Hepatocyte (in vitro differentiated cells): ENCODE measurements at regions not wholly inside any gene's neighbourhood (a gene's known extent, or its start where the extent isn't known, plus 50 kb on each side); places are given as distances from the start of the nearest gene placed in this dataset.

Experiments
- DNase-seq: peaks from one replicate; pipeline ENCODE4 v3.0.0-alpha.2; 2016; ENCODE audit warnings: low spot score
- H2AFZ ChIP-seq: fragments of 200-600 bp; sonication (generic); 2 replicates; pipeline ENCODE4 v1.6.0; 2016; ENCODE audit warnings: antibody characterized with exemption, mild to moderate bottlenecking
- H3K27ac ChIP-seq: fragments of 200-600 bp; sonication (generic); 2 replicates; pipeline ENCODE4 v1.5.1; 2016; ENCODE audit warnings: mild to moderate bottlenecking
- H3K27me3 ChIP-seq: fragments of 200-600 bp; sonication (generic); 2 replicates; pipeline ENCODE4 v1.6.1; 2016
- H3K36me3 ChIP-seq: fragments of 200-600 bp; sonication (generic); replicated peaks from 2 replicates; pipeline ENCODE4 v1.5.1; 2016; ENCODE audit warnings: low read depth; ENCODE audit not compliant: insufficient read depth
- H3K4me1 ChIP-seq: fragments of 200-600 bp; sonication (generic); 2 replicates; pipeline ENCODE4 v1.5.1; 2016; ENCODE audit warnings: mild to moderate bottlenecking, moderate library complexity; ENCODE audit not compliant: insufficient read depth
- H3K4me2 ChIP-seq: fragments of 200-600 bp; sonication (generic); 2 replicates; pipeline ENCODE4 v1.6.0; 2016
- H3K4me3 ChIP-seq: fragments of 200-600 bp; sonication (generic); 2 replicates; pipeline ENCODE4 v1.5.1; 2016; ENCODE audit warnings: mild to moderate bottlenecking
- H3K79me2 ChIP-seq: fragments of 200-600 bp; sonication (generic); 2 replicates; pipeline ENCODE4 v1.6.0; 2017; ENCODE audit warnings: mild to moderate bottlenecking
- H3K9me2 ChIP-seq: fragments of 200-600 bp; sonication (generic); replicated peaks from 2 replicates; pipeline ENCODE4 v1.6.0; 2017; ENCODE audit warnings: mild to moderate bottlenecking; ENCODE audit not compliant: insufficient read depth
- H3K9me3 ChIP-seq: fragments of 200-600 bp; sonication (generic); 2 replicates; pipeline ENCODE4 v1.5.1; 2016; ENCODE audit warnings: low read depth, mild to moderate bottlenecking
- H4K20me1 ChIP-seq: fragments of 200-600 bp; sonication (generic); 2 replicates; pipeline ENCODE4 v1.6.0; 2016; ENCODE audit warnings: mild to moderate bottlenecking; ENCODE audit not compliant: insufficient read depth, poor library complexity, severe bottlenecking
- CTCF ChIP-seq: fragments of 200-600 bp; sonication (generic); IDR thresholded peaks from 2 replicates; pipeline ENCODE4 v1.5.1; 2016; ENCODE audit warnings: antibody characterized with exemption, mild to moderate bottlenecking; ENCODE audit not compliant: poor library complexity
- EZH2 ChIP-seq: fragments of 200-600 bp; sonication (generic); IDR thresholded peaks from 2 replicates; pipeline ENCODE4 v1.6.1; 2016; ENCODE audit warnings: antibody characterized with exemption, mild to moderate bottlenecking, borderline replicate concordance
- EZH2phosphoT487 ChIP-seq: fragments of 200-600 bp; sonication (generic); IDR thresholded peaks from one replicate; pipeline ENCODE4 v1.6.1; 2018; ENCODE audit warnings: antibody characterized with exemption, mild to moderate bottlenecking, low read depth, moderate library complexity; ENCODE audit not compliant: unreplicated experiment, severe bottlenecking
- WGBS: methylation state at CpG from one replicate; pipeline ENCODE4 v1.1.6; 2016; ENCODE audit warnings: low lambda C conversion rate; ENCODE audit errors: missing lambda C conversion rate; 5-methylcytosine and 5-hydroxymethylcytosine counted together

- H3K9me3 ChIP-seq: no peaks in the 10 kb centered on the region
- no peak overlapping the region for H3K27ac ChIP-seq
- H3K4me3 ChIP-seq: no peak overlapping the region
- TF ChIP-seq CTCF (no peak), EZH2phosphoT487 (no peak), EZH2 (no peak)
- no peaks in the 10 kb centered on the region for H3K79me2 ChIP-seq
- no peaks in the 10 kb centered on the region for H3K27me3 ChIP-seq
- no peaks in the 10 kb centered on the region for H4K20me1 ChIP-seq
- H2AFZ ChIP-seq: no peak overlapping the region
- no peaks in the 10 kb centered on the region for H3K36me3 ChIP-seq
- no peak for DNase-seq
- no peak overlapping the region for H3K4me2 ChIP-seq
- H3K9me2 ChIP-seq: no peaks in the 10 kb centered on the region
- no peaks in the 10 kb centered on the region for H3K4me1 ChIP-seq
Measured at GRCh38 chr10:28157379-28157778, 145.5 kb downstream of the MPP7 start.

- 43% methylated on average over 1 of the region's 1 CpG for WGBS
- Histone ChIP-seq H3K27ac (no peak overlapping the region), H3K4me3 (no peak overlapping the region), H3K9me3 (no peaks in the 10 kb centered on the region), H2AFZ (no peak overlapping the region), H3K4me2 (no peak overlapping the region), H3K27me3 (no peaks in the 10 kb centered on the region), H3K36me3 (no peaks in the 10 kb centered on the region), H3K4me1 (no peaks in the 10 kb centered on the region), H3K9me2 (no peaks in the 10 kb centered on the region), H4K20me1 (no peaks in the 10 kb centered on the region), H3K79me2 (no peaks in the 10 kb centered on the region)
- DNase-seq: no peak
- TF ChIP-seq EZH2phosphoT487: no peak
- TF ChIP-seq CTCF: no peak
- TF ChIP-seq EZH2: no peak
Measured at GRCh38 chr10:28155726-28156125, 147.1 kb downstream of the MPP7 start.

GRCh38 chr10:28151636-28152035, 151.2 kb downstream of the MPP7 start:
- no peak for TF ChIP-seq EZH2phosphoT487
- TF ChIP-seq CTCF: no peak
- TF ChIP-seq EZH2: no peak

DNA sequence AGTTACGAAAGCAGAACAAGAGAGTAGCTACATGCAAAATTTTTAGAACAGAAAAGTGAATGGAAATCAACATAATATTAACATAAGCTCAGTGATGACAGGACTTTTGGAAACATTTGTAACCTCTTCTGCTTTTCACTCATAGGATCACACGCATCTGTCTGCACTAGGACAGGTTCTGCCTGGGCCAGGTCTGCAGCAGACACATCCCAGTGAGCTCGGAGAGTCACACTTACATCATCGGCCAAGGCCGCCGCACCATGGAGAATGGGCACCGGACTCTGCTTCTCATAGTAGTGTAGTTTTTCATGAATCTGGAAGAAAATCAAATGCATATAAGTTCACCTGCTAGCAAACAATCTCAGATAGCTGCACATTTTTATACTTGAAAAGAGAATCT, 150.9 kb upstream of the ODAD2 start:
- Histone ChIP-seq H3K36me3 (no peaks in the 10 kb centered on the region), H3K4me2 (no peak overlapping the region), H3K27me3 (no peaks in the 10 kb centered on the region), H3K79me2 (no peaks in the 10 kb centered on the region), H3K9me2 (no peaks in the 10 kb centered on the region), H2AFZ (no peak overlapping the region), H4K20me1 (no peaks in the 10 kb centered on the region), H3K4me3 (no peak overlapping the region), H3K27ac (no peak overlapping the region), H3K9me3 (no peaks in the 10 kb centered on the region), H3K4me1 (no peaks in the 10 kb centered on the region)
- TF ChIP-seq EZH2 (no peak), CTCF (no peak), EZH2phosphoT487 (no peak)
- no peak for DNase-seq
- WGBS: over 99% methylated on average over 7 of the region's 7 CpGs

More at GRCh38 chr10:28151636-28152035, 151.2 kb downstream of the MPP7 start:
- no peaks in the 10 kb centered on the region for H3K9me2 ChIP-seq
- H3K9me3 ChIP-seq: no peaks in the 10 kb centered on the region
- H3K4me2 ChIP-seq: no peak overlapping the region
- no peaks in the 10 kb centered on the region for H3K79me2 ChIP-seq
- 77% methylated on average over 3 of the region's 3 CpGs for WGBS
- no peak overlapping the region for H2AFZ ChIP-seq
- H3K36me3 ChIP-seq: no peaks in the 10 kb centered on the region
- no peak overlapping the region for H3K4me3 ChIP-seq
- H3K4me1 ChIP-seq: no peaks in the 10 kb centered on the region
- no peaks in the 10 kb centered on the region for H3K27me3 ChIP-seq
- H4K20me1 ChIP-seq: no peaks in the 10 kb centered on the region
- no peak overlapping the region for H3K27ac ChIP-seq
- no peak for DNase-seq
